ENCODE measurements at regions not wholly inside any gene's neighbourhood (a gene's known extent, or its start where the extent isn't known, plus 50 kb on each side); places are given as distances from the start of the nearest gene placed in this dataset.

- no peak overlapping the region for H3K4me3 ChIP-seq (ENCODE audit: low read depth, low read length)
- TF ChIP-seq CTCF (IDR thresholded peaks at IDR 0.05; ENCODE audit: insufficient read depth, low read depth, low read length), result no peak
- no peak for DNase-seq (ENCODE audit: low read depth)
These were observed 484.8 kb downstream of the MBD2 start for GRCh38 chr18:53739700-53740099.

- no peak for DNase-seq (ENCODE audit: low read depth)
- H3K4me3 ChIP-seq (ENCODE audit: low read depth, low read length), result no peak overlapping the region
- TF ChIP-seq CTCF (IDR thresholded peaks at IDR 0.05; ENCODE audit: insufficient read depth, low read depth, low read length), result no peak
These were observed 488.9 kb downstream of the MBD2 start for GRCh38 chr18:53735526-53735925.

- H3K4me3 ChIP-seq (ENCODE audit: low read depth, low read length), result no peak overlapping the region
- no peak for DNase-seq (ENCODE audit: low read depth)
- TF ChIP-seq CTCF (IDR thresholded peaks at IDR 0.05; ENCODE audit: insufficient read depth, low read depth, low read length), result no peak
These were observed 509.1 kb downstream of the MBD2 start for GRCh38 chr18:53715243-53715853.

- no peak for DNase-seq (ENCODE audit: low read depth)
- no peak for TF ChIP-seq CTCF (IDR thresholded peaks at IDR 0.05; ENCODE audit: insufficient read depth, low read depth, low read length)
These were observed 514.4 kb downstream of the MBD2 start for GRCh38 chr18:53710080-53710479.

DNA sequence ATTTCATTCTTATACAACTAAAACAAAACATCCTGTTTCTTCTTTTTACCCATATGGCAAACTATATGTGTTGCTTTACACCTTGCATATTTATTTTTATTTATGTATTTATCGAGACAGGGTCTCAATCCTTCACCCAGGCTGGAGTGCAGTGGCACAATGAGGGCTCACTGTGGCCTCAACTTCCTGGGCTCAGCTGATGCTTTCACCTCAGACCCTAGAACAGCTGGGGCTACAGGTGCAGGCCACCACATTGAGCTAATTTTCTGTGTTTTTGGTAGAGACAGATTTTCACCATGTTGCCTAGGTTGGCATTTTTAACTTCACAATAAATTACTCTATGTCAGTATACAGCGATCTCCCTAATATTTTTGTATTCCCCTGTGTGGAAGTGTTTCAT, 522.0 kb downstream of the MBD2 start:
- H3K4me3 ChIP-seq (ENCODE audit: low read depth, low read length), result no peak overlapping the region
- DNase-seq (ENCODE audit: low read depth), result no peak
- TF ChIP-seq CTCF (IDR thresholded peaks at IDR 0.05; ENCODE audit: insufficient read depth, low read depth, low read length), result no peak

More at GRCh38 chr18:53710080-53710479, 514.4 kb downstream of the MBD2 start:
- no peak overlapping the region for H3K4me3 ChIP-seq (ENCODE audit: low read depth, low read length)

- no peak for DNase-seq (ENCODE audit: low read depth)
- no peak for TF ChIP-seq CTCF (IDR thresholded peaks at IDR 0.05; ENCODE audit: insufficient read depth, low read depth, low read length)
- H3K4me3 ChIP-seq (ENCODE audit: low read depth, low read length), result no peak overlapping the region
These were observed 522.8 kb downstream of the MBD2 start for GRCh38 chr18:53701697-53702096.

DNA sequence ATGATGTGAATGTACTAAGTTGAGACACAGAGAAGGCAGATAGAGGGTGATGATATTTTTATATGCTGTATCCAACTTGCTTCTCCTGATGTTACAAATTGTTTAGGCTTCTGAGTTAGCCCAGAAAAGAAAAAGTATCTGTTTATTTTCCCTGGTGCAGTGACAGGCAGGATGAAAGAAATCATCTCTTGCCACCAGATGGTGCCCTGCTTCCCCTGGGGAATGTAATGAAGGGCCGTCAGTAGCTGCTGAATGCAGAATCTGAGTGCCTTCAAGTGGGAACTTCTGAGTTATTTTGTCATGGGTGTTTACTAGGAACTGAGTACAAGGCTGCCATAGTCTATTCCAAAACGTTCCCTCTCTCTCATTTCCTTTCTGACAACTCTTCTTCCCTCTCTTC, 525.6 kb downstream of the MBD2 start:
- no peak for TF ChIP-seq CTCF (IDR thresholded peaks at IDR 0.05; ENCODE audit: insufficient read depth, low read depth, low read length)
- H3K4me3 ChIP-seq (ENCODE audit: low read depth, low read length), result no peak overlapping the region
- no peak for DNase-seq (ENCODE audit: low read depth)
